ENCODE measurements at regions not wholly inside any gene's neighbourhood (a gene's known extent, or its start where the extent isn't known, plus 50 kb on each side); places are given as distances from the start of the nearest gene placed in this dataset.
A peak's percentile ranks its signal among the peaks of the same experiment; 100 is the strongest.
"Not testable (repeated sequence)": the region's sequence is repeated elsewhere in the genome, so short reads cannot be mapped to it uniquely, and the experiment has no call there.

DNA sequence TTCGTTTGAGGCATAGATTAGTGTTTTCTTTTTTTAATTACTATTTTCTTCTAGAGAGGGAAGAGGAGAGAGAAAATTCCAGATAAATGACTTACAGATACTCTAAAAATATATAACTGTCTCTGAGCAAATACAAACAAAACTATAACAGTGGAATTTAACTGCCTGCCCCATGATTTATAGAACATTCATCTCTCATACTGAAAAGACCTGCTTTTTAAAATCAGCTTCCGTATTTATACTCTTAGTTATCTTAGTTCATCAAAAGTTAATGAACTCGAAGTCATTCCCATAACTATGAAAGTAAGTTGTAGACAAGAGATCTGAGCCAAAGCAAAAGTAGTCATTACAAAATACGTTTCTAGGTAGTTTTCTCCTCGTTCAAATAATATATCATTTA lies 123.8 kb upstream of the DMRT1 start:
- no peak for DNase-seq

- DNase-seq, result no peak
These were observed 121.1 kb upstream of the DMRT1 start for GRCh38 chr9:720239-720881.

DNA sequence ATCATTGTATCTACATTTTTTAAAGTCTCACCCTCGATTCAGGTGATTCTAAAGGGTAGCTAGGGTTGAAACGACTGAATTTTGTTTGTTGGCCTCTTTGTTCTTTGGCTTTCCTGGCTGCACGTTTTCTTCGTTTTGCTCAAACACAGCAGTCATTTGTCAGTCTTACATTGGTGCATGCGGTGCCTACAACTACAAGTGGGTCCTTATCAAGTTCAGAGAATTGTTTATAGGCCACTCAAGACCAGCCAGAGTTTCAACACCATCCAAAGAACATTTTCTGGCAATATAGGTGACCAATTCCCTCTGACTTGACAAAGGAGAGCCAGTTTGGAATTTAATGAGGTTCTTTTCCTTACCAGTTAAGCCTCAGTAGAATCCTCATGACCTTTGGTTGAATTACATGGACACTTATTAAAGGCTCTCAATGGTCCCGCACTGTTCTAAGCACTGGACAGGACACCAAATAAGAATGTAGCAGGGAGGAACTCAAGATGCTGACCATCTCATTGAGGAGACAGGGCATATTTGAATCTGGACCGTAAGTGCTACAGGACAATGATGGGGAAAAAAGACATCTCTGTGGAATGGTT lies 119.0 kb upstream of the DMRT1 start:
- no peak for DNase-seq

GRCh38 chr9:724461-724860 lies 117.0 kb upstream of the DMRT1 start:
- DNase-seq, result not testable (repeated sequence)

- DNase-seq, result no peak
These were observed 115.5 kb upstream of the DMRT1 start for GRCh38 chr9:726005-726404.

DNA sequence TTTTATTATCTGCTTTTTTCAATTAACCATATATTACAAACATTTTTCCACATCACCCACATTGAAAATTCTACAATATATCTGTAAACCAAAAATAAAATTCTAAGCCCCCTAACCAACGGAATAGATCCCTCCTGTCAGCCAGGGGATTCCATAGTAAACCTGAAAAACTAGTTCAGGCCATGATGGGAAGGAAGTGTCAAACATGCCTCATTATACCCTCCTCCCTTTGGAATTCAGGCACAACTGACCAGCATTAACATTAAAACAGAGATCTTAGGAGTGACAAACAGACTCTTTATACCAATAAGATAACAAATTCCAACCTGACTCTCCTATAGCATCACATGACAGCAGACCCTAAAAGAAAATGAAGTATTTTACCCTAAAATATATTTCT lies 113.7 kb upstream of the DMRT1 start:
- no peak for DNase-seq

GRCh38 chr9:728535-728934 lies 113.0 kb upstream of the DMRT1 start:
- DNase-seq, result no peak

DNA sequence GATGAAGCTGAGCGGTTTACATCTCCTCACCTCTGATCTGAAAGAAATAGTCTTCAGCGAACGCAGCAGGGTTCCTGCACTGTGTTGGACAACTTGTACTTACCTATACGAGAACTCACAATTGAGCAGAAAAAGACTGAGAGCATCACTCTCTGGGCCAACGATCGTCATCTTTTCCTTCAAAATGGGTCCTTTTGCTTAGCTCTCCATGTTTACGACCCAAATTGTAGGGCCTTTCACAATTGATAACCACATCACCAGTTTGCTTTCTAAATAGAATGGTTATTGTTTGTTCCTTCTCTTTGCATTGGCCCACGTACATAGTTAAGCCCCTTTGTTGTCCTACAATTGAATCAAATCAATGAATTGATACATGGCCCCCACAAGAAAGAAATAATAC lies 110.0 kb upstream of the DMRT1 start:
- no peak for DNase-seq

DNA sequence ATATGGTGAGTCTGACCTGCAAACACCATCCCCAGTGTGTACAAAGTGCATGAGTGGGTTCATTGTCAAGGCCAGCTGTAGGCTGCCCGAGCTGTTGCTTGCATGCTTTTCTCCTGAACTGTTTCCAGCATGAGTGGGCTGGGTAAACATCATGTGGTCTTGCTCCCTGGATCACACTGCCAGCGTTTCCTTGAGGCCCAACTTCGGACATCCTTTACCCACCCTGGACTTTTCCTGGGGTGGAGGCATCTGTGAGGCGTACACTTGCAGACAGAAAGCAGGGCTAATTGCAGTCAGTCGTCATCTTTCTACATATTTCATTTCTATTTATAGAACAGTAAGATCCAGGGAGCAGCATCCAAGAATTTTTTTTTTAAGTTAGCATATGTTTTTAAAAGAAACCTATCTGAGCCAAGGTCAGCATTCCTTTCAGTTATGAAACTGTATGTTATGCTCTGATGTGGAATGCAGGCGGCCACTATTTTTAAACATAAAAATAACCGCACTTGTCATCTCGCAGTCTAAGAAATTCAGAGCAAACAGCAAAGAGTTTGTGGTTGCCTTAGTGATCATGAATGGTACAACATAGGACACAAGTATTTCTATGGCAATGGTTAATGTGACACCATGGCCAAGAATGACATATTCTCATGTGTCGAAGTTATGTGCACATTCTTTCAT lies 106.5 kb upstream of the DMRT1 start:
- DNase-seq, result peak; percentile 84

DNA sequence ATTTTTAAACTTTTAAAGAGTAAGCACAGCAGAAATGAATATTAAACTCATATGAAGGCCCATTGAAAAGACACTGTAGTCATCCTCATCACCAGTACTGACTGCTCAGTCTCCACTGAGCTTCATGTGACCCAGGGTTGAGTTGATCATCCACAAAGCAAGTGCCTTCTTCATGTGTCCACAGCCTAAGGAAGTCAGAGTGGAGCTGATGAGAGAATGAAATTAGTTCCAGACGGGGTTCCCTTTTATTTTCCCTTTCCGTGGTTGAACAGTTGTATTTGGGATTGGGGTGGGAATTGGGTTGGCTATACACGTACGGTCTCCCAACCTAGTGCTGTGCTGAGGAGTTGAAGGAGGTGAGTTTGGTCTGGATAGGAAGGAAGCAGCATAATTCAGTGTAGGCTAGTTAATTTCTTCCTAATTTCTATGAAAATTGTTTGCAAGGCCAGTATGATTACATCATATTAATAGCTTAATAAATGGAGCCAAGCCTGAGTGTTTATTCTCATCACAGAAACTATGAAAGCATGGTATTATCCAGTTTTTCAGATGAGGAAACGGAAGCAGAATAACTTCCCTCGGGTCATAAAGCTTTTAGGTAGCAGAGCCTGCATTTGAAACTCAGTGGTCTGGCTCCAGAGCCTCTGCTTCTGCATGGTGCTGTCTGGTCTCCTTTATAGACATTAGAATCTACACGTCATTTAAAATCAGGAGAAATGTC lies 103.9 kb upstream of the DMRT1 start:
- DNase-seq, result no peak

DNA sequence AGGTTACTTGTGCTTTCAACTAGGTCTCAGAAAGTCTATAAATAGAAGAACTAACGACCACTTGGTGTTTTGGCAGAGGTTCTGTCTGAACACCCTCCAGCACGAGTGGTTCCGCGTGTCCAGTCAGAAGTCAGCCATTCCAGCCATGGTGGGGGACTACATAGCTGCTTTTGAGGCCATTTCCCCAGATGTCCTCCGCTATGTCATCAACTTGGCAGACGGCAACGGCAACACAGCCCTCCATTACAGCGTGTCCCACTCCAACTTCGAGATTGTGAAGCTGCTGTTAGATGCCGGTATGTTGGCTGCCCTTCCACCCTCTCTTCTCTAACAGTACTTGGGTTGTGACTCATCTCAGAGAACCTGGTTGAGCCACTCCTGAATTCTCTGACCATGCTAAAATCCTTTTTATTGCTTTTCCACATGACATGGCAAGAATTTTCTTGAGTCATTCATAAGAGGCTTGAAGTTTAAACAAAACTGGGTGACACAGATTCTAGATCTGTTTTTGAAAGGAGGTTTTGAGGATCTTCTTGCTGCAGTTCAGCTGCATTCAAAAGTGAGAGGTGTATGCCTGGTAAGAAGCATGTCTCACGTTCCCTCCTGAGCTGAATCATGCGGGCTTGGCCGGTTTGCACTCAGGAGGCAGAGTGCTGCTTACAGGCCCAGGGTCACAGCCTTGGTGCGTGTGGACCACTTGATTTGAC lies 103.1 kb upstream of the DMRT1 start:
- peak; percentile 59 for DNase-seq

- no peak for DNase-seq
These were observed 102.1 kb upstream of the DMRT1 start for GRCh38 chr9:739362-739761.

GRCh38 chr9:740221-740620 lies 101.3 kb upstream of the DMRT1 start:
- no peak for DNase-seq

DNA sequence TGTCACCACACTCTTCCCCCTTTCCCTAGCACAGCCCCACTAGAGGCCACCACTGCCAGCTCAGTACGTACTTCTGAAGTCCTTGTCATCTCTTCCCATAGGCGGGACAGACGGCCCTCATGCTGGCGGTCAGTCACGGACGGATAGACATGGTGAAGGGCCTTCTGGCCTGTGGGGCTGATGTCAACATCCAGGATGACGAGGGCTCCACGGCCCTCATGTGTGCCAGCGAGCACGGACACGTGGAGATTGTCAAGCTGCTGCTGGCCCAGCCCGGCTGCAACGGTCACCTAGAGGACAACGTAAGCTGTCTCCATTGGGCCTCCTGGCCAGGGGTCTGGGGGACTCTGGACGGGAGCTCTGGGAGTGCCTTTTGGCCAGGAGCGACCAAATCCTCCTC lies 99.4 kb upstream of the DMRT1 start:
- DNase-seq, result no peak

DNA sequence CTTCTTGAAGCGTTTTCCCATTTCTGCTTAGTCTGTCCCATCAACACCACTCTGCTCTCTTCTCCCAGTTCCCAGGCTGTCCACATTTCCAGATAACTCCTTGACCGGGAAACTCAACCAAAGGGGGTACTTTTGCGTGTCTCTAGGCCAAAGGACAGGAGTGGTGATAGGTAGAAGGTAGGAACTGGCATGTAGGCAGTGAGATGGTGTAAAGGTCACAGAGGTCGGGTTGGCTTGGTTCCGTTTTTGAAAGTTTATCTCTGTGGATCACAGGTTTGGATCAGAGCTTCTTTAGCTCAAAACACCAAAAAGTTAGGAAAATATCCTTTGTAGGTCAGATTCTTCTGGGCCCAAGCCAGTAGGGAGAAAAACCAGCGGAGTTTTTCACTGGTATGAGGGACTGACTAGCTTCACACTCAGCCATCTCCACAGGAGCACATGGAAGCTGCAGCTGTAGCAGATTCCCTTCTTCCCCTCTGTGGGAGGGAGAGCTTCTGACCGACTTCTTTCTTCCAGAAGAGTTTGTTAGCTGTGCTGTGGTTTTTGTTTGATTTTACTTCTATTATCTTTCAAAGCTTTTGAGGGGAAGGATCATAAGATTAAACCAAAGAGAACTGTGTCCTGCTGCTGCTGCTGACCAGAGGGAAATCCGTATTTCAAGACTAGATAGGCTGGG lies 98.4 kb upstream of the DMRT1 start:
- DNase-seq, result no peak

- no peak for DNase-seq
These were observed 97.3 kb upstream of the DMRT1 start for GRCh38 chr9:744046-744712.

DNA sequence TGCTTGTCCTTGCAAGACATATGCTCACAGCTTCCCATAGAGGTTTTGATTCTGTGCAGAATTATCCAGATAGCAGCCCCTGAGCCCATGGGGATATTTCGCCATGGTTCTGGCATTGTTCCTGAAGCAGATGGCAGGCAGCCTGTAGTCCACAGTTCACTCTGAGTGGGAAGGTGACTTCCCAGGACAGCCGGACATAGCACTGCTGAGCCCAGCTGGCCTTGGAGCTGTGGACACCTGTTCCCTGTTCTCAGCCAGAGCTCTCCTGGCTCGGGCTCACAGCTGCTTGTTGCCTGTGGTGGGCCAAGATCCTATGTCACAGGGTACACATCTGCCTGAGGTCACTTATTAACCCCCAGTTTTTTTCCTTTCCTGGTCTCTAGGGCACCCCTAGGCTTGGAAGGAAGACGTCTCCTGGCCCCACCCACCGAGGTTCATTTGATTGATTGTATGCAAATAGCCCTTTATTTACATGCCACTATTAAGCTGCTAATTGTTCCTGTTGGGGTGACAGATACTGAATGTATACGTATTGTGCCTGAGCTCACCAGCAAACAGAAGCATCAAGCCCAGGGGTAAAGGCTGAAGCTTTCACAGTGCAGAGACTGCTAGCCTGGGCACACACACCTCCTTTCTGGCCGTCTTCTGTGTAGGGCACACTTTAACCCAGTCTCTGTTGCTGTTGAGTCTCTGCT lies 96.6 kb upstream of the DMRT1 start:
- peak; percentile 90 for DNase-seq

GRCh38 chr9:745761-746380 lies 95.6 kb upstream of the DMRT1 start:
- no peak for DNase-seq

DNA sequence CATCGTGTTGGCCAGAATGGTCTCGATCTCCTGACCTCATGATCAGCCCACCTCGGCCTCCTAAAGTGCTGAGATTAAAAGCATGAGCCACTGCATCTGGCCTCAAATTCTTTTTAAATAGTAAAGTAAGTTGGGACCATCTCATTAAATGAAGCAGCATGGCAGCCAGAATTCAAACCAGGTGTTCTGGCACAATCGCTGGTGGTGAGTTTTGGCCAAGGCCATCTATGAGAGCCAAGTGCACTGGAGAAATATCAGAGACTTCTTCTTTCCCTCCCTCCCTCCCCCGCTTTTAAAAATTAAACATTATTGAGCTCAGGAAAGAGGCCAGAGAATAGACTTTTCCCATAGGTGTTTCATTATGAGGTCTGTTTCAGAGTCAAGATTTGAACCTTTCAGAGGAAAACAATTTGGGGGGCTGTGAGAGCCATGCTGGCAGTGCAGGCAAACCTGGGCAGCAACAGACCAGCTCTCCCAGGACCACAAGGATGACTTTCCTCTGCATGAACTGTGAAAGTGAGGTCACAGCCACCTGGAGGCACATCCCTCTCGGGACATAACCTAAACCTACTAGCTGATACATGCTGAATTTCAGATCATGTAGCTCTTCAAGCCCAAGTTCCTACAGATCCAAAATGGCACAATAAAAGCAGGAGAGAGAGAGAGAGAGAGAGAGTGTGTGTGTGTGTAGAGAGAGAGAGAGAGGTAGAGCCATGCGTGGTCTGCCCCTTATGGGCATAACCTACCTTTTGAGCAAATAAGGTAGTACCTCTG lies 94.6 kb upstream of the DMRT1 start:
- DNase-seq, result no peak

DNA sequence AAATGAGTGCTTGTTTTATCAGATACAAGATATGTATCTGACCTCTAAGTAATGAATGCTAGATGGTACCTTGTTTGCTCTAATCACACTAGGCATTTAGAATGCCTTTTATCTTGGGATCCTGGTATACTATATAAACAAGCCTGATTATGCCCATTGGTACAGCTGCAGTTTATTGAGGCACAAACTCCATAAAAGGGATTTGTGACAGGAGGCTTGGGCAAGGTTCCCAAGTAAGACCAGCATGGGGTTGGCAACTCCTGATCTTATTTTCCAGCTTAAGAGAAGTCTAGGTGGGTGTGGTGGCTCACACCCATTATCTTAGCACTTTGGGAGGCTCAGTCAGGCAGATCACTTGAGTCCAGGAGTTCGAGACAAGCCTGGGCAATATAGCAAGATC lies 93.9 kb upstream of the DMRT1 start:
- DNase-seq, result no peak
